MCF 10A (cell line): ENCODE measurements at regions not wholly inside any gene's neighbourhood (a gene's known extent, or its start where the extent isn't known, plus 50 kb on each side); places are given as distances from the start of the nearest gene placed in this dataset.

ENCODE experiments used
- BruUV-seq: library from RNA; stranded (reverse); fragments of 400-500 nt; replicated peaks from 2 replicates; lab custom pipeline; 2021; lab: Mats Ljungman, UMichigan
- CTCF ChIA-PET: fragments of 300-600 bp; sonication (Branson Sonifier 250); formaldehyde crosslinking; extraction: SDS; loops from one replicate; lab custom pipeline; 2021; ENCODE audit warnings: antibody characterized with exemption, inconsistent platforms; lab: Yijun Ruan, JAX
- POLR2A ChIA-PET: fragments of 300-600, 350-650 bp; sonication (Branson Sonifier 250); formaldehyde crosslinking; extraction: SDS; loops from one replicate; lab custom pipeline; 2020; ENCODE audit warnings: antibody characterized with exemption, inconsistent platforms; lab: Yijun Ruan, JAX
- DNase-seq: peaks from one replicate; pipeline ENCODE4 v3.0.0-alpha.2; 2018; ENCODE audit not compliant: unreplicated experiment
- H3K27ac Mint-ChIP-seq: one replicate; pipeline ENCODE4 v1.8.0; 2022; ENCODE audit warnings: mild to moderate bottlenecking, low read depth, mixed read lengths; ENCODE audit not compliant: unreplicated experiment
- H3K27me3 Mint-ChIP-seq: one replicate; pipeline ENCODE4 v1.8.0; 2022; ENCODE audit warnings: mixed read lengths; ENCODE audit not compliant: insufficient read depth, unreplicated experiment
- H3K36me3 Mint-ChIP-seq: one replicate; pipeline ENCODE4 v1.8.0; 2022; ENCODE audit warnings: mild to moderate bottlenecking, moderate library complexity, mixed read lengths; ENCODE audit not compliant: insufficient read depth, unreplicated experiment
- H3K4me1 Mint-ChIP-seq: one replicate; pipeline ENCODE4 v1.8.0; 2022; ENCODE audit warnings: mixed read lengths; ENCODE audit not compliant: insufficient read depth, unreplicated experiment
- H3K4me3 Mint-ChIP-seq: one replicate; pipeline ENCODE4 v1.8.0; 2022; ENCODE audit warnings: mild to moderate bottlenecking, moderate library complexity, mixed read lengths; ENCODE audit not compliant: unreplicated experiment
- H3K9me3 Mint-ChIP-seq: one replicate; pipeline ENCODE4 v1.8.0; 2022; ENCODE audit warnings: mixed read lengths; ENCODE audit not compliant: unreplicated experiment
- intact Hi-C: fragments of 100-400 bp; cut with micrococcal nuclease; formaldehyde crosslinking; loops from 2 replicates; pipeline ENCODE4 v1.14.1; 2022
- TF ChIP-seq, protein P1 (sequence below): fragments of 200-600 bp; IDR thresholded peaks from one replicate; pipeline ENCODE4 v1.8.0; 2022; ENCODE audit warnings: antibody characterized with exemption, mild to moderate bottlenecking; ENCODE audit not compliant: unreplicated experiment

DNA sequence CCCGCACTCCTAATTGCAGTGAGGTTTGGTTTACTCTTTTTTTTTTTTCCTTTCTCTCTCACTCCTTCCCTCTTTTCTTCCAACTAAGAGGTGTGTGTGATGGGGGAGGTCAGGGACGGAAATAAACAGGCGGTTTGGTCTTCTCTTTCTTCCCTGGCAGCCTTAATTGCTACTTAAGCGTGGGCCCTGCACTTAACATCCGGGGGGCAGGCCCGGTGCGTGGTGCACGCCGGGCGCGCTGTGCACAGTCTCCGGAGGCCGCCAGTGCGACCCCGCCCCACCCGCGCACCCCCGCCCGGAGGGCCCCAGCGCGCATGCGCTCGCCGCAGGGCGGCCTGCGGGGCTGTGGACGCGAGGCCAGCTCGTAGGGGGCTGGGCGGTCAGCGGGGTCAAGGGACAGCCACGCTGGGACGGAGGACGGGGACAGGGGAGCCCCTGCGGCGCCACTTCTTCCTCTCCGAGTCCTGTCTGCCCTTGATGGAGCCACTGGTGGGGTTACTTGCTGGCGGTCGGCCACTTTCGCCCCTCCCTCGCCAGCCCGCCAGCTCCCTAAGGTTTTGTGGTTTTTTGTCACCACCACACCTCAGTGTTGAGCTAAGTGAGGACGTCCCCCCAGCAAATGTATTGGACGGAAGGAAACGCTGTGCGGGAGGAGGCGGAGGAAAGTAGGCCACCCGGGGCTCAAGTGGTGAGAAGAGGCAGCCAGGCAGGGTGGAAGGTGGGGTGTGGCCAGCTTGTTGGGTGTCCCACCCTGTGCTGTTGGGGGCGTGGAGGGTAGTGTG lies 120.9 kb downstream of the MRM1 start:
- TF ChIP-seq, protein P1, sequence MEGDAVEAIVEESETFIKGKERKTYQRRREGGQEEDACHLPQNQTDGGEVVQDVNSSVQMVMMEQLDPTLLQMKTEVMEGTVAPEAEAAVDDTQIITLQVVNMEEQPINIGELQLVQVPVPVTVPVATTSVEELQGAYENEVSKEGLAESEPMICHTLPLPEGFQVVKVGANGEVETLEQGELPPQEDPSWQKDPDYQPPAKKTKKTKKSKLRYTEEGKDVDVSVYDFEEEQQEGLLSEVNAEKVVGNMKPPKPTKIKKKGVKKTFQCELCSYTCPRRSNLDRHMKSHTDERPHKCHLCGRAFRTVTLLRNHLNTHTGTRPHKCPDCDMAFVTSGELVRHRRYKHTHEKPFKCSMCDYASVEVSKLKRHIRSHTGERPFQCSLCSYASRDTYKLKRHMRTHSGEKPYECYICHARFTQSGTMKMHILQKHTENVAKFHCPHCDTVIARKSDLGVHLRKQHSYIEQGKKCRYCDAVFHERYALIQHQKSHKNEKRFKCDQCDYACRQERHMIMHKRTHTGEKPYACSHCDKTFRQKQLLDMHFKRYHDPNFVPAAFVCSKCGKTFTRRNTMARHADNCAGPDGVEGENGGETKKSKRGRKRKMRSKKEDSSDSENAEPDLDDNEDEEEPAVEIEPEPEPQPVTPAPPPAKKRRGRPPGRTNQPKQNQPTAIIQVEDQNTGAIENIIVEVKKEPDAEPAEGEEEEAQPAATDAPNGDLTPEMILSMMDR, result no peak
- H3K4me1 Mint-ChIP-seq, result no peaks in the 10 kb centered on the region
- peaks cover 94% of the 10 kb centered on the region for H3K27me3 Mint-ChIP-seq
- BruUV-seq, result no TSS peak
- no peak for DNase-seq
- no peaks in the 10 kb centered on the region for H3K9me3 Mint-ChIP-seq
- H3K27ac Mint-ChIP-seq, result no peak overlapping the region
- POLR2A ChIA-PET, result no interaction called here
- intact Hi-C loops, result no loop called here
- H3K4me3 Mint-ChIP-seq, result no peak overlapping the region
- no peaks in the 10 kb centered on the region for H3K36me3 Mint-ChIP-seq
- CTCF ChIA-PET, result interaction anchor here (0.6 kb wide), 1 partner anchor 325 kb away, joined by 4 read pairs; no protein-coding TSS in a partner anchor

DNA sequence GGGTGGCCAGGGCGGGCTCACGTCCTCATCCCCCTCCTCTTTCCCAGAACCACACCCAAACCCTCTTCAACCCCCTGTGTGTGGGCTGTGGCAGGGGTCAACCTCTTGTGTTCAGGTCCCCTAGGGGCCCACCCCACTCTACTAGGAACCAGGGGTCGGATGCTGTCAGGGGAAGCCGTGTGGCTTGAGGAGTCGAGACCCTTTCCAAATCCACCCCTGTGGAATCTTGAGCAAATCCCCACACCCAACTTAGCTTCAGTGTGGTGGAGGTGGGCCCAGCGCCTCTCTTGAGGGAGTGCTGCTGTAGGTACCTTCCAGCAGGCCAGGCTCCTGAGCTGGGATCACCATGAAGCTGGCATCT lies 121.5 kb downstream of the MRM1 start:
- no peaks in the 10 kb centered on the region for H3K36me3 Mint-ChIP-seq
- no peaks in the 10 kb centered on the region for H3K9me3 Mint-ChIP-seq
- H3K27me3 Mint-ChIP-seq, result peaks cover 94% of the 10 kb centered on the region
- H3K4me3 Mint-ChIP-seq, result no peak overlapping the region
- intact Hi-C loops, result no loop called here
- DNase-seq, result no peak
- ChIA-PET CTCF (interaction anchor here (0.7 kb wide), 1 partner anchor 93 kb away, joined by 4 read pairs; no protein-coding TSS in a partner anchor), POLR2A (no interaction called here)
- TF ChIP-seq, protein P1, result no peak
- BruUV-seq, result no TSS peak
- H3K4me1 Mint-ChIP-seq, result no peaks in the 10 kb centered on the region
- H3K27ac Mint-ChIP-seq, result no peak overlapping the region

DNA sequence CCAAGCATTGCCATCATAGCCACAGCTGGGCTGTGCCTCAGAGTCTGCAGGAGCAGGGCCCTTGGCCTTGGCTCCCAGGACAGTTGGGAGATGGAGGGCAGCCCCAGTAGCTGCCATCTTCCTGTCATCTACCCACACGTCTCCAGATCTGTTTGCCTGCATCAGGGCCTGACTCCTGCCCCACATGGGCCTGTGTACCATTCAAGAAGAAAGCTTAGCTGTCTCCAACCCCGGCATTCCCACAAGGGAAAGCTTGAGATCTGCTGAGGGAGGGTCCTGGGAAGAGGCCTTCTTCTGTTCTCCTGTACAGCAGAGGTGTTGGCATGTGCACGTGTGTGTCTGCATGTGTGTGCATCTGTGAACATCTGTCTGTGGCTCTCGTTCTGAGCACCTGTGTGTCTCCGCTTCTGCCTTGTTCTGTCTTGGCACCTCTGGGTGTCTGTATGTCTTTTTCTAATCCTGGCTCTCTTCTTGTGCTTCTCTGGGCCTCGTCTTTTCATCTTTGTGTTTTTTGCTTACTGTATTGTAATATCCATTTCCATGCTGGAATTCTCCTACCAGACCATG lies 122.2 kb downstream of the MRM1 start:
- TF ChIP-seq, protein P1, result no peak
- Mint-ChIP-seq H3K4me1 (no peaks in the 10 kb centered on the region), H3K9me3 (no peaks in the 10 kb centered on the region), H3K27ac (no peak overlapping the region), H3K27me3 (peaks cover 94% of the 10 kb centered on the region), H3K36me3 (no peaks in the 10 kb centered on the region), H3K4me3 (no peak overlapping the region)
- intact Hi-C loops, result no loop called here
- POLR2A ChIA-PET, result no interaction called here
- CTCF ChIA-PET, result interaction anchor here (0.7 kb wide), 1 partner anchor 94 kb away, joined by 4 read pairs; no protein-coding TSS in a partner anchor
- DNase-seq, result no peak
- no TSS peak for BruUV-seq

DNA sequence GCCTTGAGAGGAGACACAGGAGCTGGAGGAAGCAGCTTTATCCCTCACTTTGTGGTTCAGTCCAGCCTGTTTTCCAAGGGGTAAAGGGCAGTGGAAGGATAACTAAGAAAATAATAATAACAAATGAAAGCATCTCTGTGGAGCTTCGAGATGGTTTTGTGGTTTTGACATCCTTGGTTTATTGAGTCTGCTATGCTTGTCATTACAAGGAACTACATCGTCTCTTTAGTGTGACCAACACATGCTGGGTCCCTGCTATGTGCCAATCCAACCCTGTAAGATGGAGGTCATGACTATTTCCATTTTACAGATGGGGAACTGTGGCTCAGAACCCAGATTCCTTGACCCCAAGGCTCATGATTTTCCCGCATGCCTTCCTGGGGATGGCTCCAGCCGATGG lies 124.8 kb downstream of the MRM1 start:
- Mint-ChIP-seq H3K4me3 (no peak overlapping the region), H3K4me1 (no peaks in the 10 kb centered on the region), H3K9me3 (no peaks in the 10 kb centered on the region), H3K36me3 (no peaks in the 10 kb centered on the region), H3K27me3 (peaks cover 99% of the 10 kb centered on the region), H3K27ac (no peak overlapping the region)
- TF ChIP-seq, protein P1, result no peak
- intact Hi-C loops, result no loop called here
- no peak for DNase-seq
- ChIA-PET POLR2A (no interaction called here), CTCF (interaction anchor here (0.5 to 1.0 kb wide), 3 partner anchors 29 to 828 kb away, joined by 3 to 4 read pairs (median 3); no protein-coding TSS in a partner anchor)
- no TSS peak for BruUV-seq
